ENCODE measurements at regions not wholly inside any gene's neighbourhood (a gene's known extent, or its start where the extent isn't known, plus 50 kb on each side); places are given as distances from the start of the nearest gene placed in this dataset.

DNA sequence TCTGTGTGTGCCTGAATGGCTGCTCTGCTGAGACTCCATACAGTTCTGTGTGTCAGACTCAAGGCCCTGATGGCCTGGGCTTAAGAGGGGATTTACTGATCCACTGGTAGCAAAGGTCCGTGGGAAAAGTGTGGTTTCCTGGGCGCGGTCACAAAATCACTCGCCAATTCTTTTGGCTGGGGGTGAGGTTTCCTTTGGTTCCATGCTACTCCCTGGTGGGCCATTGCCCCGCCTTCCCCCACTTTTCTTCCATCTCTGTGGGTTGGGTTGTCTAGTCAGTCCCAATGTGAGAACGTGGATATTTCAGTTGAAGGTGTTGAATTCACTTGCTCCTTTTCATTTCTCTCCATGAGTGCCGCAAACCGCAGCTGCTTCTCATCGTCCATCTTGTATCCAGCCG, 162.7 kb upstream of the NRXN1 start:
- H3K27me3 ChIP-seq (ENCODE audit: control insufficient read depth in 2 of 2, insufficient read depth in 1 of 2, low read length in 1 of 2) = no peaks in the 10 kb centered on the region
- DNase-seq (ENCODE audit: low read depth in 6 of 9, low spot score in 9 of 9) = no peak
- H3K4me1 ChIP-seq (ENCODE audit: control insufficient read depth in 2 of 2, insufficient read depth in 2 of 2, low read length in 2 of 2) = no peaks in the 10 kb centered on the region
- peaks cover 0 to 14% of the 10 kb centered on the region in 2 donors for H3K9me3 ChIP-seq (ENCODE audit: control insufficient read depth in 2 of 2, insufficient read depth in 1 of 2, low read length in 1 of 2)
- H3K27ac ChIP-seq (ENCODE audit: low read depth in 1 of 2, low read length in 1 of 2) = no peak overlapping the region
- H3K4me3 ChIP-seq (ENCODE audit: low read length in 2 of 2) = no peak overlapping the region
- no peaks in the 10 kb centered on the region for H3K36me3 ChIP-seq (ENCODE audit: control insufficient read depth in 2 of 2, insufficient read depth in 2 of 2, low read length in 1 of 2)
- WGBS = 94% methylated on average over 10 of the region's 10 CpGs

DNA sequence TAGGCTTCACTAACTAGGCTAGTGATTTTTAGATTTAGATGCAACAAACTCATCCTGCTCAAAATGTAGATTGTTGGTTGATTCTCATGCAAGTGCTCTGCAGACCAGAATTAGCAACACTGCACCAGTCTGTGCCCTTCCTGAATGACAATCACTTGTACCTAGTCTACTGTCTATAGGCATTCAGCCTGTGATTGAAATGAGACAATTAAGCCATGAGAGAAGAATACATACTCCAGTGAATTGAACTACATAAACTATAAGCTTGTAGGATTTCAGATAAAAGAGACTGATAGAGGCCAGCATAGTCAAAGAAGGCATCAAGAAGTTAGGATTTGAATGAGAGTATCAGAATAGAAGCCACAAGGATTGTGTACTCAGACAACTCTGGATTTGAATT, 138.3 kb upstream of the NRXN1 start:
- no peak for DNase-seq (ENCODE audit: low read depth in 6 of 9, low spot score in 9 of 9)
- H3K9me3 ChIP-seq (ENCODE audit: control insufficient read depth in 2 of 2, insufficient read depth in 1 of 2, low read length in 1 of 2) = peaks cover 0 to 8% of the 10 kb centered on the region in 2 donors
- H3K4me1 ChIP-seq (ENCODE audit: control insufficient read depth in 2 of 2, insufficient read depth in 2 of 2, low read length in 2 of 2) = no peaks in the 10 kb centered on the region
- H3K36me3 ChIP-seq (ENCODE audit: control insufficient read depth in 2 of 2, insufficient read depth in 2 of 2, low read length in 1 of 2) = no peaks in the 10 kb centered on the region
- H3K4me3 ChIP-seq (ENCODE audit: low read length in 2 of 2) = no peak overlapping the region
- H3K27me3 ChIP-seq (ENCODE audit: control insufficient read depth in 2 of 2, insufficient read depth in 1 of 2, low read length in 1 of 2) = no peaks in the 10 kb centered on the region
- no peak overlapping the region for H3K27ac ChIP-seq (ENCODE audit: low read depth in 1 of 2, low read length in 1 of 2)

DNA sequence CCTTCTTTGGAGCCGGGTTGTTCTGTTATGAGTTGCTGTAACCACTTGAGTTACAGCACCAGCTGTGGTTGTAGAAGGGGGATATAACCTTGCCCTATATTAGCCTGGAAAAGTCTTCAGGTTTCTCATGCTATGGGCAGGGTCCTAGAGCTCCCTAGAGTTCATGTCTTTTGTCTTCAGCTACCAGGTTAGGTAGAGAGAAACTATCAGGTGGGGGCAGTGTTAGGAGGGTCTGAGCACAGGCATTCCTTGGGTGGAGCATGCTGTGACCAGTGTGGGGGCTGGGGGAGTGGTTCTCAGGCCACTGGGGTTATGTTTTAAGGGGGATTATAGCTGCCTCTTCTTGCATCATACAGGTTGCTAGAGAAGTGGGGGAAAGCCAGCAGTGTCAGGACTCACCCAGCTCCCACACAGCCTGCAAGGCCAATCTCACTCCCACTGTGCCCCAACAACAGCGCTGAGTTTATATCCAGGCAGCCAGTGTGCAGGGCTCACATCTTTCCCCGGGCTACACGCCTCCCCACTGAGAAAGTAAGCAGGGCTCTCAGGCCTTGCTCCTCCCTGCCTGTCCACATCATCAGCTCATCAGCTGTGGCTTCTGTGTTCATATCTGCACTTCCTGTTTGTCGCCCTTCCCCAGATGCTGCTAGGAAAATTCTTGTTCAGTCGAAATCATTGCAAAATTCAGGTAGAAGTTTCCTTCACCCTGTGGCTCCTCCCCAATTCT, 133.8 kb upstream of the NRXN1 start:
- no peaks in the 10 kb centered on the region for H3K36me3 ChIP-seq (ENCODE audit: control insufficient read depth in 2 of 2, insufficient read depth in 2 of 2, low read length in 1 of 2)
- H3K4me3 ChIP-seq (ENCODE audit: low read length in 2 of 2) = no peak overlapping the region
- DNase-seq (ENCODE audit: low read depth in 6 of 9, low spot score in 9 of 9) = no peak
- 54% methylated on average over 6 of the region's 6 CpGs for WGBS
- no peak overlapping the region for H3K27ac ChIP-seq (ENCODE audit: low read depth in 1 of 2, low read length in 1 of 2)
- H3K27me3 ChIP-seq (ENCODE audit: control insufficient read depth in 2 of 2, insufficient read depth in 1 of 2, low read length in 1 of 2) = no peaks in the 10 kb centered on the region
- peaks cover 0 to 5% of the 10 kb centered on the region in 2 donors for H3K9me3 ChIP-seq (ENCODE audit: control insufficient read depth in 2 of 2, insufficient read depth in 1 of 2, low read length in 1 of 2)
- no peaks in the 10 kb centered on the region for H3K4me1 ChIP-seq (ENCODE audit: control insufficient read depth in 2 of 2, insufficient read depth in 2 of 2, low read length in 2 of 2)

DNA sequence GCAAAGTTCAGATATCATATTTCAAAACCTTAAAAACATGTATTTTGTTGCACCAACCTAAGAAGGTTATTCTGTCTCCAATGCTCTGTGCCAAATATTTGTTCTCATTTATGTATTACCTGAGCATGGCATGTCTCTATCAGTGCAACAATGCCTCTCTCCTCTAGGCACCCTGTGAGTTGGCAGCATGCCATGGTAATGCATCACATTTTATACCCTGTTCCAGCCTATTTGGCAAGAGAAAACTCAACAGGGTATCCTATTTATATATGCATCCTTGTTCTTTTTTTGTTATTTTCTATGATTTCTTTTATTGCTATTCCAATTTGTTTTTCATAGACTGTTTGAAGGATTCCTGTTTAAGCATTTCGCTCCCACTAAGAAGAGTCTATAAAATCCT, 126.3 kb upstream of the NRXN1 start:
- no peaks in the 10 kb centered on the region for H3K36me3 ChIP-seq (ENCODE audit: control insufficient read depth in 2 of 2, insufficient read depth in 2 of 2, low read length in 1 of 2)
- H3K4me1 ChIP-seq (ENCODE audit: control insufficient read depth in 2 of 2, insufficient read depth in 2 of 2, low read length in 2 of 2) = no peaks in the 10 kb centered on the region
- whole genome bisulfite sequencing = 97% methylated on average over 1 of the region's 1 CpG
- H3K27me3 ChIP-seq (ENCODE audit: control insufficient read depth in 2 of 2, insufficient read depth in 1 of 2, low read length in 1 of 2) = no peaks in the 10 kb centered on the region
- H3K4me3 ChIP-seq (ENCODE audit: low read length in 2 of 2) = no peak overlapping the region
- no peaks in the 10 kb centered on the region for H3K9me3 ChIP-seq (ENCODE audit: control insufficient read depth in 2 of 2, insufficient read depth in 1 of 2, low read length in 1 of 2)
- DNase-seq (ENCODE audit: low read depth in 6 of 9, low spot score in 9 of 9) = no peak
- H3K27ac ChIP-seq (ENCODE audit: low read depth in 1 of 2, low read length in 1 of 2) = no peak overlapping the region

DNA sequence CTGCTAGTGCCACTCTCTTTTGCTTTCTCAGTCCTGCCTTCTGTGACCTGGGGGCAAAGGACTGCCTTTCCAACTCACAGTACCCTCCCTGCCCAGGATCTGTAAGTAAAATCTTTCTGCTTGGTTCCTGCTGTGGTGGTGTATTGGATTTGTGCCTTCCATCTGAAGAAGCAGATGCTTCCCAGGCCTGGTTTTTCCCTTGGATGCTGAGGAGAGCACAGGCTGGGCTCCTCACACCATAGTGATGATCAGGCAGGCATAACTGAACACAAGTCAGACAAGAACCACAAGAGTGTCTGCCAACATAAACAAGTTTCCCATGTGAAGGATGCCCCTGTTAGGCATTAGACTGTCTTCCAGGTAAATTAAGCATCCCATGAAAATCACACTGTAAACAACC, 121.3 kb upstream of the NRXN1 start:
- no peak for DNase-seq (ENCODE audit: low read depth in 6 of 9, low spot score in 9 of 9)
- Histone ChIP-seq H3K4me1 (ENCODE audit: control insufficient read depth in 2 of 2, insufficient read depth in 2 of 2, low read length in 2 of 2) (no peaks in the 10 kb centered on the region), H3K36me3 (ENCODE audit: control insufficient read depth in 2 of 2, insufficient read depth in 2 of 2, low read length in 1 of 2) (no peaks in the 10 kb centered on the region), H3K4me3 (ENCODE audit: low read length in 2 of 2) (no peak overlapping the region), H3K27ac (ENCODE audit: low read depth in 1 of 2, low read length in 1 of 2) (no peak overlapping the region), H3K27me3 (ENCODE audit: control insufficient read depth in 2 of 2, insufficient read depth in 1 of 2, low read length in 1 of 2) (no peaks in the 10 kb centered on the region), H3K9me3 (ENCODE audit: control insufficient read depth in 2 of 2, insufficient read depth in 1 of 2, low read length in 1 of 2) (peaks cover 2 to 7% of the 10 kb centered on the region in 2 donors)

DNA sequence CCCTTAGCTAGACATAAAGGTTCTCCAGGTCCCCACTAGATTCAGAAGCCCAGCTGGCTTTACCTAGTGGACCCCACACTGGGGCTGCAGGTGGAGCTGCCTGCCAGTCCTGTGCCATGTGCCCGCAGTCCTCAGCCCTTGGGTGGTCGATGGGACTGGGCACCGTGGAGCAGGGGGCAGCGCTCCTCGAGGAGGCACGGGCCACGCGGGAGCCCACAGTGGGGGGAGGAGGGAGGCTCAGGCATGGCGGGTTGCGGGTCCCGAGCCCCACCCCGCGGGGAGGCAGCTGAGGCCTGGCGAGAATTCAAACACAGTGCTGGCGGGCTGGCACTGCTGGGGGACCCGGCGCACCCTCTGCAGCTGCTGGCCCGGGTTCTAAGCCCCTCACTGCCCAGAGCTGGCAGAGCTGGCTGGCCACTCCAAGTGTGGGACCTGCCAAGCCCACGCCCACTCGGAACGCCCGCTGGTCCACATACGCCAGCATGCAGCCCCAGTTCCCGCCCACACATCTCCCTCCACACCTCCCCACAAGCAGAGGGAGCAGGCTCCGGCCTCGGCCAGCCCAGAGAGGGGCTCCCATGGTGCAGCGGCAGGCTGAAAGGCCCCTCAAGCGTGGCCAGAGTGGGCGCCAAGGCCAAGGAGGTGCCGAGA, 119.7 kb upstream of the NRXN1 start:
- 95% methylated on average over 30 of the region's 30 CpGs for WGBS
- Histone ChIP-seq H3K27ac (ENCODE audit: low read depth in 1 of 2, low read length in 1 of 2) (no peak overlapping the region), H3K4me3 (ENCODE audit: low read length in 2 of 2) (no peak overlapping the region), H3K27me3 (ENCODE audit: control insufficient read depth in 2 of 2, insufficient read depth in 1 of 2, low read length in 1 of 2) (no peaks in the 10 kb centered on the region), H3K4me1 (ENCODE audit: control insufficient read depth in 2 of 2, insufficient read depth in 2 of 2, low read length in 2 of 2) (no peaks in the 10 kb centered on the region), H3K9me3 (ENCODE audit: control insufficient read depth in 2 of 2, insufficient read depth in 1 of 2, low read length in 1 of 2) (peaks cover 2 to 7% of the 10 kb centered on the region in 2 donors), H3K36me3 (ENCODE audit: control insufficient read depth in 2 of 2, insufficient read depth in 2 of 2, low read length in 1 of 2) (no peaks in the 10 kb centered on the region)
- no peak for DNase-seq (ENCODE audit: low read depth in 6 of 9, low spot score in 9 of 9)

DNA sequence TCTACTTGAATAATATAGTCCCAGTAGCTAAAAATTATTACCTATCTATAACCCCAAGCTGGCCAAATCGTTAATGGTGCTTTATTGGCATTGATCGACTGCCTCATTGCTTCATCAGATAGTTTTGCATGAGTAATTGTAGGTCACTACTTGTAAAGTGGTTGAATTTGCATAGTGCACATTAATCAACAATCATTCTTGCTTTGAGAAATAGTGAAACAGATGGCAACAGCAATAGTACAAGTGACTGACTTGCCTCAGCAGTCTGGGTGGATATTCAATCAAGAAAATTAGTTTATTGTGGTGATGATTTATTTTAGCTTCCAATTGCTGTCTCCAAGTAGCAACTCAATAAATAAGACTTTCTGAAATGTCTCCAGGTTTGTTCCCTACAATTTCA, 117.8 kb upstream of the NRXN1 start:
- H3K36me3 ChIP-seq (ENCODE audit: control insufficient read depth in 2 of 2, insufficient read depth in 2 of 2, low read length in 1 of 2) = no peaks in the 10 kb centered on the region
- WGBS = 94% methylated on average over 2 of the region's 2 CpGs

DNA sequence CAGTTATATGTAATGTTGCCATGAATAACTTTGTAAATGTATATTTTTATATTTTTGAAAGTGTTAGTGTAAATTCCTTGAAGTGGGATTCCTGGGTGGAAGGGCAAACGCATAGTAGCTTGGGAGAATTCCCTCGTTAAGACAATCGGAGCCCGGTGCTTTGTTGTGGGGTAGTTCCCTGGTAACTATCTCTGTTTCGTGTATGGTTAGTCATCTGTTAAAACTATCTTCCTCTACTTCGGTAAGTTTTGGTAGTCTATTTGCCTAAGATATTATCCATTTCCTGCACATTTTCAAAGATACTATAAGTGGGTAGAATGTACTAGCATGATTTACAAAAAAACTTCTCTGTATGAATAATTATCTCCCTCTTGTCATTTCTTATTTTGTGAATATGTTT, 113.8 kb upstream of the NRXN1 start:
- no peaks in the 10 kb centered on the region for H3K9me3 ChIP-seq (ENCODE audit: control insufficient read depth in 2 of 2, insufficient read depth in 1 of 2, low read length in 1 of 2)

More for the DNA sequence above, 117.8 kb upstream of the NRXN1 start:
- H3K4me3 ChIP-seq (ENCODE audit: low read length in 2 of 2) = no peak overlapping the region
- H3K4me1 ChIP-seq (ENCODE audit: control insufficient read depth in 2 of 2, insufficient read depth in 2 of 2, low read length in 2 of 2) = no peaks in the 10 kb centered on the region
- peaks cover 2 to 7% of the 10 kb centered on the region in 2 donors for H3K9me3 ChIP-seq (ENCODE audit: control insufficient read depth in 2 of 2, insufficient read depth in 1 of 2, low read length in 1 of 2)
- no peaks in the 10 kb centered on the region for H3K27me3 ChIP-seq (ENCODE audit: control insufficient read depth in 2 of 2, insufficient read depth in 1 of 2, low read length in 1 of 2)
- DNase-seq (ENCODE audit: low read depth in 6 of 9, low spot score in 9 of 9) = no peak
- H3K27ac ChIP-seq (ENCODE audit: low read depth in 1 of 2, low read length in 1 of 2) = no peak overlapping the region

DNA sequence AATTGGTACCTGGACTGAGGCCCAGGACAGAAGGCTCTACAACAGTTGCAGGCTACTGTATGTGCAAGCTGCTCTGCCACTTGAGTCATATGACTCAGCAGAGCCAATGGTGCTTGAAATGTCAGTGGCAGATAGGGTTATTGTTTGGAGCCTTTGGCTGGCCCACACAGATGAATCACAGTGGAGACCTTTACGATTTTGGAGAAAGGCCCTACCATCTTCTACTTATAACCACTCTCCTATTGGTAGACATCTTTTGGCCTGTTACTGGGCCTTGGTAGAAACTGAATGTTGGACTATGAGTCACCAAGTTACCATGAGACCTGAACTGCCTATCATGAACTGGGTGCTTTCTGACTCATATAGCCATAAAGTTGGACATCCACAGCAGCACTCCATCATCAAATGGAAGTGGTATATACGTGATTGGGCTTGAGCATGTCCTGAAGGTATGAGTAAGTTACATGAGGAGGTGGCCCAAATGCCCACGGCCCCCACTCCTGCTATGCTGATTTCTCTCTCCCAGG, 88.9 kb upstream of the NRXN1 start:
- no peak for DNase-seq (ENCODE audit: low read depth in 6 of 9, low spot score in 9 of 9)
- H3K27me3 ChIP-seq (ENCODE audit: control insufficient read depth in 2 of 2, insufficient read depth in 1 of 2, low read length in 1 of 2) = no peaks in the 10 kb centered on the region
- no peak overlapping the region for H3K27ac ChIP-seq (ENCODE audit: low read depth in 1 of 2, low read length in 1 of 2)
- 92% methylated on average over 3 of the region's 3 CpGs for WGBS
- H3K4me3 ChIP-seq (ENCODE audit: low read length in 2 of 2) = no peak overlapping the region
- no peaks in the 10 kb centered on the region for H3K9me3 ChIP-seq (ENCODE audit: control insufficient read depth in 2 of 2, insufficient read depth in 1 of 2, low read length in 1 of 2)
- H3K4me1 ChIP-seq (ENCODE audit: control insufficient read depth in 2 of 2, insufficient read depth in 2 of 2, low read length in 2 of 2) = no peaks in the 10 kb centered on the region
- no peaks in the 10 kb centered on the region for H3K36me3 ChIP-seq (ENCODE audit: control insufficient read depth in 2 of 2, insufficient read depth in 2 of 2, low read length in 1 of 2)

More for the DNA sequence above, 113.8 kb upstream of the NRXN1 start:
- H3K27ac ChIP-seq (ENCODE audit: low read depth in 1 of 2, low read length in 1 of 2) = no peak overlapping the region
- 69% methylated on average over 6 of the region's 6 CpGs for WGBS
- no peaks in the 10 kb centered on the region for H3K36me3 ChIP-seq (ENCODE audit: control insufficient read depth in 2 of 2, insufficient read depth in 2 of 2, low read length in 1 of 2)
- DNase-seq (ENCODE audit: low read depth in 6 of 9, low spot score in 9 of 9) = no peak
- no peaks in the 10 kb centered on the region for H3K27me3 ChIP-seq (ENCODE audit: control insufficient read depth in 2 of 2, insufficient read depth in 1 of 2, low read length in 1 of 2)
- H3K4me3 ChIP-seq (ENCODE audit: low read length in 2 of 2) = no peak overlapping the region
- no peaks in the 10 kb centered on the region for H3K4me1 ChIP-seq (ENCODE audit: control insufficient read depth in 2 of 2, insufficient read depth in 2 of 2, low read length in 2 of 2)
